GM12873 (cell line): ENCODE measurements at regions not wholly inside any gene's neighbourhood (a gene's known extent, or its start where the extent isn't known, plus 50 kb on each side); places are given as distances from the start of the nearest gene placed in this dataset.

Source experiments
- CTCF ChIP-seq: IDR thresholded peaks from 2 replicates; pipeline ENCODE4 v1.5.1; 2012; ENCODE audit warnings: low read depth, mild to moderate bottlenecking, moderate library complexity, low read length, control low read depth; ENCODE audit not compliant: insufficient read depth; ENCODE audit errors: missing control alignments

- no peak for TF ChIP-seq CTCF
These were observed 510.1 kb upstream of the PIK3C3 start for GRCh38 chr18:41444943-41445342.

- TF ChIP-seq CTCF: no peak
These were observed 518.3 kb upstream of the PIK3C3 start for GRCh38 chr18:41436772-41437171.

GRCh38 chr18:41418598-41418997 lies 536.4 kb upstream of the PIK3C3 start:
- TF ChIP-seq CTCF: no peak

GRCh38 chr18:41416044-41416443 lies 539.0 kb upstream of the PIK3C3 start:
- TF ChIP-seq CTCF: no peak

GRCh38 chr18:41410006-41410405 lies 545.0 kb upstream of the PIK3C3 start:
- TF ChIP-seq CTCF: no peak

GRCh38 chr18:41406834-41407233 lies 548.2 kb upstream of the PIK3C3 start:
- no peak for TF ChIP-seq CTCF

GRCh38 chr18:41396861-41397260 lies 558.2 kb upstream of the PIK3C3 start:
- TF ChIP-seq CTCF: no peak
